CD4-positive, alpha-beta T cell (primary cell): ENCODE measurements at regions not wholly inside any gene's neighbourhood (a gene's known extent, or its start where the extent isn't known, plus 50 kb on each side); places are given as distances from the start of the nearest gene placed in this dataset.

Source experiments
- ATAC-seq: fragments of 200-7000 bp; cut with Tn5 transposase; one replicate; pipeline ENCODE4 v1.10.0; 2022; ENCODE audit warnings: mild to moderate bottlenecking; ENCODE audit not compliant: poor library complexity
- CTCF ChIA-PET: fragments of 350-600 bp; sonication (Branson Sonifier 250); formaldehyde crosslinking; loops from one replicate; lab custom pipeline; 2021; ENCODE audit warnings: antibody characterized with exemption, inconsistent platforms; lab: Charles Lee
- POLR2A ChIA-PET: fragments of 350-600 bp; sonication (Branson Sonifier 250); formaldehyde crosslinking; loops from one replicate; lab custom pipeline; 2021; ENCODE audit warnings: antibody characterized with exemption, inconsistent platforms; lab: Charles Lee
- DNase-seq, 14 experiments: peaks; one replicate each; pipeline ENCODE4 v3.0.0-alpha.2; 2013 to 2020; ENCODE audit warnings: mixed read lengths in 2 of 14
- H3K27ac ChIP-seq, 2 donors: one replicate each; pipeline versions ENCODE4 v1.5.1 to v1.7.0; 2013; ENCODE audit warnings: low read length in 2 of 2, low read depth in 1 of 2, mild to moderate bottlenecking in 1 of 2
- H3K27me3 ChIP-seq, 2 experiments: 1 replicate in 1 of 2; 2 replicates in 1 of 2; pipeline versions ENCODE4 v1.6.1 to v1.7.0; 2013; ENCODE audit warnings: low read length in 2 of 2, control low read depth in 1 of 2, mild to moderate bottlenecking in 1 of 2, moderate library complexity in 1 of 2; ENCODE audit not compliant: insufficient read depth in 2 of 2, control insufficient read depth in 1 of 2
- H3K36me3 ChIP-seq: one replicate; pipeline ENCODE4 v1.6.1; 2013; ENCODE audit warnings: low read length, control low read depth; ENCODE audit not compliant: insufficient read depth
- H3K4me1 ChIP-seq: one replicate; pipeline ENCODE4 v1.6.1; 2013; ENCODE audit warnings: low read length, control low read depth; ENCODE audit not compliant: insufficient read depth
- H3K4me3 ChIP-seq: one replicate; pipeline ENCODE4 v1.5.1; 2013; ENCODE audit warnings: mild to moderate bottlenecking, low read length, moderate library complexity
- H3K9me3 ChIP-seq, 2 experiments: 1 replicate in 1 of 2; 2 replicates in 1 of 2; pipeline versions ENCODE4 v1.6.1 to v1.7.0; 2013; ENCODE audit warnings: low read length in 2 of 2, mild to moderate bottlenecking in 2 of 2, control low read depth in 1 of 2, moderate library complexity in 1 of 2; ENCODE audit not compliant: control insufficient read depth in 1 of 2, insufficient read depth in 1 of 2
- H3K27ac Mint-ChIP-seq: one replicate; pipeline ENCODE4 v1.8.0; 2020; ENCODE audit warnings: mixed read lengths
- H3K27me3 Mint-ChIP-seq: one replicate; pipeline ENCODE4 v1.8.0; 2021; ENCODE audit warnings: mixed read lengths
- H3K36me3 Mint-ChIP-seq: one replicate; pipeline ENCODE4 v1.8.0; 2021; ENCODE audit warnings: low read depth, mixed read lengths
- H3K4me1 Mint-ChIP-seq: one replicate; pipeline ENCODE4 v1.8.0; 2021; ENCODE audit warnings: low read depth, mixed read lengths
- H3K4me3 Mint-ChIP-seq: one replicate; pipeline ENCODE4 v1.8.0; 2020; ENCODE audit warnings: mild to moderate bottlenecking, mixed read lengths
- H3K9me3 Mint-ChIP-seq: one replicate; pipeline ENCODE4 v1.8.0; 2020; ENCODE audit warnings: mixed read lengths
- CTCF ChIP-seq: fragments of 200-600 bp; IDR thresholded peaks from one replicate; pipeline ENCODE4 v1.8.0; 2022; ENCODE audit warnings: antibody characterized with exemption, mild to moderate bottlenecking
- intact Hi-C, 2 experiments: fragments of 100-400 bp; cut with DNase I in 1 of 2; cut with micrococcal nuclease in 1 of 2; formaldehyde crosslinking; loops; one replicate each; pipeline versions ENCODE4 v1.15.1 to v1.9.0; 2023 to 2025; cut with DNase I, micrococcal nuclease

- Mint-ChIP-seq H3K9me3 (no peaks in the 10 kb centered on the region), H3K4me3 (no peak overlapping the region), H3K4me1 (no peaks in the 10 kb centered on the region), H3K27me3 (no peaks in the 10 kb centered on the region), H3K27ac (no peak overlapping the region), H3K36me3 (no peaks in the 10 kb centered on the region)
- intact Hi-C loops = no loop called here
- DNase-seq (no peak), ATAC-seq (no peak)
- no peak for TF ChIP-seq CTCF
- Histone ChIP-seq H3K4me1 (no peaks in the 10 kb centered on the region), H3K9me3 (no peaks in the 10 kb centered on the region), H3K4me3 (no peak overlapping the region), H3K27me3 (no peaks in the 10 kb centered on the region), H3K36me3 (no peaks in the 10 kb centered on the region), H3K27ac (no peak overlapping the region)
- POLR2A ChIA-PET = no interaction called here
- CTCF ChIA-PET = no interaction called here
Measured at GRCh38 chr5:82551192-82551591, 273.0 kb upstream of the RPS23 start.

- POLR2A ChIA-PET = no interaction called here
- no peaks in the 10 kb centered on the region for H3K27me3 ChIP-seq
- no peak overlapping the region for H3K4me3 ChIP-seq
- no peak overlapping the region for H3K4me3 Mint-ChIP-seq
- H3K9me3 Mint-ChIP-seq = peaks cover 2% of the 10 kb centered on the region
- peaks cover 0 to 3% of the 10 kb centered on the region in 2 experiments for H3K9me3 ChIP-seq
- CTCF ChIA-PET = no interaction called here
- H3K27ac ChIP-seq = no peak overlapping the region
- DNase-seq (no peak), ATAC-seq (no peak)
- H3K4me1 Mint-ChIP-seq = no peaks in the 10 kb centered on the region
- no peak overlapping the region for H3K27ac Mint-ChIP-seq
- H3K27me3 Mint-ChIP-seq = no peaks in the 10 kb centered on the region
- no peaks in the 10 kb centered on the region for H3K4me1 ChIP-seq
- no peaks in the 10 kb centered on the region for H3K36me3 Mint-ChIP-seq
- no peak for TF ChIP-seq CTCF
- H3K36me3 ChIP-seq = no peaks in the 10 kb centered on the region
- intact Hi-C loops = no loop called here
Measured at GRCh38 chr5:82549263-82549662, 271.1 kb upstream of the RPS23 start.

GRCh38 chr5:82544004-82544403, 265.9 kb upstream of the RPS23 start:
- peaks cover 2% of the 10 kb centered on the region for H3K9me3 Mint-ChIP-seq
- Histone ChIP-seq H3K27me3 (no peaks in the 10 kb centered on the region), H3K27ac (no peak overlapping the region), H3K4me1 (no peaks in the 10 kb centered on the region), H3K4me3 (no peak overlapping the region), H3K9me3 (peaks cover 7 to 8% of the 10 kb centered on the region in 2 experiments), H3K36me3 (no peaks in the 10 kb centered on the region)
- DNase-seq = no peak
- no peaks in the 10 kb centered on the region for H3K36me3 Mint-ChIP-seq
- no peak for TF ChIP-seq CTCF
- intact Hi-C loops = no loop called here
- ChIA-PET CTCF (no interaction called here), POLR2A (no interaction called here)
- H3K4me3 Mint-ChIP-seq = no peak overlapping the region
- H3K4me1 Mint-ChIP-seq = no peaks in the 10 kb centered on the region
- H3K27me3 Mint-ChIP-seq = no peaks in the 10 kb centered on the region
- H3K27ac Mint-ChIP-seq = no peak overlapping the region
- no peak for ATAC-seq
